Caco-2 (cell line): ENCODE measurements at regions not wholly inside any gene's neighbourhood (a gene's known extent, or its start where the extent isn't known, plus 50 kb on each side); places are given as distances from the start of the nearest gene placed in this dataset.

Source experiments
- BruUV-seq: library from RNA; stranded (reverse); fragments of 400-500 nt; replicated peaks from 2 replicates; lab custom pipeline; 2021; lab: Mats Ljungman, UMichigan
- CTCF ChIA-PET: fragments of 300-600 bp; sonication (Branson Sonifier 250); formaldehyde crosslinking; loops from one replicate; lab custom pipeline; 2022; ENCODE audit warnings: antibody characterized with exemption; lab: Charles Lee
- POLR2A ChIA-PET: fragments of 300-600 bp; sonication (Branson Sonifier 250); formaldehyde crosslinking; loops from one replicate; lab custom pipeline; 2022; ENCODE audit warnings: antibody characterized with exemption; lab: Charles Lee
- DNase-seq, 2 experiments: peaks; one replicate each; pipeline versions ENCODE4 v3.0.0 to v3.0.0-alpha.2; 2020 to 2022
- H3K27me3 ChIP-seq: replicated peaks from 2 replicates; pipeline ENCODE4 v1.6.0; 2011; ENCODE audit warnings: low read length; ENCODE audit not compliant: control insufficient read depth, insufficient read depth
- H3K36me3 ChIP-seq: 2 replicates; pipeline ENCODE4 v1.5.1; 2011; ENCODE audit warnings: low read length; ENCODE audit not compliant: control insufficient read depth, insufficient read depth
- H3K4me1 ChIP-seq: fragments of 250-450 bp; sonication (Bioruptor Pico); 2 replicates; pipeline ENCODE4 v1.5.1; 2020; ENCODE audit warnings: mild to moderate bottlenecking
- H3K4me3 ChIP-seq: 2 replicates; pipeline ENCODE4 v1.5.1; 2011; ENCODE audit warnings: low read depth, mild to moderate bottlenecking, control low read depth, low read length
- H3K9me3 ChIP-seq: fragments of 250-450 bp; sonication (Bioruptor Pico); 2 replicates; pipeline ENCODE4 v1.5.1; 2020; ENCODE audit warnings: mild to moderate bottlenecking, moderate library complexity
- H3K27ac Mint-ChIP-seq: one replicate; pipeline ENCODE4 v1.8.0; 2022; ENCODE audit warnings: mixed read lengths; ENCODE audit not compliant: unreplicated experiment
- H3K27me3 Mint-ChIP-seq: one replicate; pipeline ENCODE4 v1.8.0; 2022; ENCODE audit warnings: mixed read lengths; ENCODE audit not compliant: insufficient read depth, unreplicated experiment
- H3K36me3 Mint-ChIP-seq: one replicate; pipeline ENCODE4 v1.8.0; 2022; ENCODE audit warnings: mild to moderate bottlenecking, mixed read lengths; ENCODE audit not compliant: insufficient read depth, unreplicated experiment
- H3K4me1 Mint-ChIP-seq: one replicate; pipeline ENCODE4 v1.8.0; 2022; ENCODE audit warnings: low read depth, mixed read lengths; ENCODE audit not compliant: unreplicated experiment
- H3K4me3 Mint-ChIP-seq: one replicate; pipeline ENCODE4 v1.8.0; 2022; ENCODE audit warnings: mild to moderate bottlenecking, moderate library complexity, mixed read lengths; ENCODE audit not compliant: unreplicated experiment
- H3K9me3 Mint-ChIP-seq: one replicate; pipeline ENCODE4 v1.8.0; 2022; ENCODE audit warnings: mixed read lengths; ENCODE audit not compliant: unreplicated experiment
- CTCF ChIP-seq, 2 experiments: fragments of 200-600 bp in 1 of 2; IDR thresholded peaks; 1 replicate in 1 of 2; 2 replicates in 1 of 2; pipeline versions ENCODE4 v1.5.1 to v1.8.0; 2011 to 2022; ENCODE audit warnings: antibody characterized with exemption in 1 of 2, control low read depth in 1 of 2, inconsistent platforms in 1 of 2, low read depth in 1 of 2, low read length in 1 of 2, mild to moderate bottlenecking in 1 of 2, moderate library complexity in 1 of 2; ENCODE audit not compliant: insufficient read depth in 1 of 2, severe bottlenecking in 1 of 2, unreplicated experiment in 1 of 2
- intact Hi-C: fragments of 100-400 bp; cut with micrococcal nuclease; formaldehyde crosslinking; loops from one replicate; pipeline ENCODE4 v1.10.0; 2022; ENCODE audit not compliant: unreplicated experiment

DNA sequence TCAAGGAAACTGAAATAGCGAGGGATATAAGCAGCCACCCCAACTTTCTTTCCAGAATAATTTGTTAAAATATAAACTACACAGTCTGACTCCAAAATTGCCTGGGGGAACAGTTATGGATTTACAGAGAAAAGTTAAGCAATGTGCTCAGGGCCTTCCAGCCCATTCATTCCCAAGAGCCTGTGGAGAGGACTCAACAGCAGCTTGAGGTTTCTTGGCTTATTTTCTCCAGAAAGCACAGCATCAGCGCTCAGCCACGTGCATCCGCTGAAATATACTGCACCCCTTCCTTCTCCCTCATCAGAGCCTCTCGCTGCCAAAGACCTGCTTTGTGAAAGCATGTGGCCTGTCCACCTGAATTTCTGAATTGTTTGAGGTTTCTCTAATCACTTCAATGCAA lies 375.2 kb upstream of the VWC2 start:
- Mint-ChIP-seq H3K4me1 (no peaks in the 10 kb centered on the region), H3K36me3 (no peaks in the 10 kb centered on the region), H3K27ac (no peak overlapping the region), H3K4me3 (no peak overlapping the region), H3K9me3 (no peaks in the 10 kb centered on the region), H3K27me3 (peaks cover 5% of the 10 kb centered on the region)
- H3K36me3 ChIP-seq, result no peaks in the 10 kb centered on the region; the same call in 1 of the 2 replicates
- H3K9me3 ChIP-seq, result 0 out of 2 replicates have a peak, but pooled peaks cover 4% of the 10 kb centered on the region
- TF ChIP-seq CTCF (IDR thresholded peaks at IDR 0.05; ENCODE audit: insufficient read depth in 1 of 2, low read depth in 1 of 2, low read length in 1 of 2, severe bottlenecking in 1 of 2, unreplicated experiment in 1 of 2), result no peak
- ChIA-PET CTCF (no interaction called here), POLR2A (no interaction called here)
- intact Hi-C loops, result no loop called here
- no peaks in the 10 kb centered on the region for H3K4me1 ChIP-seq
- no TSS peak for BruUV-seq
- no peak for DNase-seq
- no peak overlapping the region for H3K4me3 ChIP-seq
- H3K27me3 ChIP-seq, result no peaks in the 10 kb centered on the region

DNA sequence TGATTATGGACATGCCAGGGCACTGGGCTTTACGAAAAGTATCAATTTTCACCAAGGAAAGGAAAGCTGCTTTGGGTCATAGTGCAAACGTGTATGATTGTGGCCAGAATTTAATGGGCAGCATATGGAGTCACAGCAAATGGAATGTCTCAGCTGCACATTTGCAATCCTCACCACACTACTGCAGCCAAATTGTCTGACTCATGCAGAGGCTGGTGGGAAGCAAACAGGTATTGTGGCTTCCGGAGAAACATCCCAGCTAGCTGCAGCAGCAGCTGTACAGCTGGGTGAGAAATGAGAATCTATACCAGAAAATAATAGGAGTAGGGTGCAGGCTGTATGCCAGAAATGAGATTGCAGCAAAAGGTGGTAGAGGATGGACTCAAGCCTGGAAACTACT lies 374.7 kb upstream of the VWC2 start:
- Mint-ChIP-seq H3K4me1 (no peaks in the 10 kb centered on the region), H3K27me3 (peaks cover 5% of the 10 kb centered on the region), H3K4me3 (no peak overlapping the region), H3K36me3 (no peaks in the 10 kb centered on the region), H3K27ac (no peak overlapping the region), H3K9me3 (no peaks in the 10 kb centered on the region)
- Histone ChIP-seq H3K4me1 (no peaks in the 10 kb centered on the region), H3K27me3 (no peaks in the 10 kb centered on the region), H3K4me3 (no peak overlapping the region), H3K36me3 (no peaks in the 10 kb centered on the region; the same call in 1 of the 2 replicates), H3K9me3 (0 out of 2 replicates have a peak, but pooled peaks cover 4% of the 10 kb centered on the region)
- ChIA-PET POLR2A (no interaction called here), CTCF (no interaction called here)
- no TSS peak for BruUV-seq
- intact Hi-C loops, result no loop called here
- no peak for TF ChIP-seq CTCF (IDR thresholded peaks at IDR 0.05; ENCODE audit: insufficient read depth in 1 of 2, low read depth in 1 of 2, low read length in 1 of 2, severe bottlenecking in 1 of 2, unreplicated experiment in 1 of 2)
- DNase-seq, result no peak

GRCh38 chr7:49400891-49401550 lies 372.4 kb upstream of the VWC2 start:
- Mint-ChIP-seq H3K27ac (no peak overlapping the region), H3K4me1 (no peaks in the 10 kb centered on the region), H3K9me3 (no peaks in the 10 kb centered on the region), H3K4me3 (no peak overlapping the region), H3K27me3 (peaks cover 5% of the 10 kb centered on the region), H3K36me3 (no peaks in the 10 kb centered on the region)
- no TSS peak for BruUV-seq
- ChIA-PET CTCF (no interaction called here), POLR2A (no interaction called here)
- Histone ChIP-seq H3K36me3 (no peaks in the 10 kb centered on the region), H3K9me3 (0 out of 2 replicates have a peak, but pooled peaks cover 4% of the 10 kb centered on the region), H3K27me3 (no peaks in the 10 kb centered on the region), H3K4me1 (no peaks in the 10 kb centered on the region), H3K4me3 (no peak overlapping the region)
- intact Hi-C loops, result no loop called here
- TF ChIP-seq CTCF (IDR thresholded peaks at IDR 0.05; ENCODE audit: insufficient read depth in 1 of 2, low read depth in 1 of 2, low read length in 1 of 2, severe bottlenecking in 1 of 2, unreplicated experiment in 1 of 2), result no peak
- no peak for DNase-seq
